ENCODE measurements at regions not wholly inside any gene's neighbourhood (a gene's known extent, or its start where the extent isn't known, plus 50 kb on each side); places are given as distances from the start of the nearest gene placed in this dataset.

- TF ChIP-seq CTCF (IDR thresholded peaks at IDR 0.05; ENCODE audit: insufficient read depth, low read length): no peak
- no peak for TF ChIP-seq POLR2AphosphoS5 (IDR thresholded peaks at IDR 0.05; ENCODE audit: low read depth)
- no peak for TF ChIP-seq REST (IDR thresholded peaks at IDR 0.05; ENCODE audit: insufficient replicate concordance, low read depth)
Measured at GRCh38 chr5:109485030-109485429, 75.3 kb upstream of the PJA2 start.

Data from HL-60 (cell line).